ENCODE measurements at regions not wholly inside any gene's neighbourhood (a gene's known extent, or its start where the extent isn't known, plus 50 kb on each side); places are given as distances from the start of the nearest gene placed in this dataset.
"Not testable (repeated sequence)": the region's sequence is repeated elsewhere in the genome, so short reads cannot be mapped to it uniquely, and the experiment has no call there.

DNA sequence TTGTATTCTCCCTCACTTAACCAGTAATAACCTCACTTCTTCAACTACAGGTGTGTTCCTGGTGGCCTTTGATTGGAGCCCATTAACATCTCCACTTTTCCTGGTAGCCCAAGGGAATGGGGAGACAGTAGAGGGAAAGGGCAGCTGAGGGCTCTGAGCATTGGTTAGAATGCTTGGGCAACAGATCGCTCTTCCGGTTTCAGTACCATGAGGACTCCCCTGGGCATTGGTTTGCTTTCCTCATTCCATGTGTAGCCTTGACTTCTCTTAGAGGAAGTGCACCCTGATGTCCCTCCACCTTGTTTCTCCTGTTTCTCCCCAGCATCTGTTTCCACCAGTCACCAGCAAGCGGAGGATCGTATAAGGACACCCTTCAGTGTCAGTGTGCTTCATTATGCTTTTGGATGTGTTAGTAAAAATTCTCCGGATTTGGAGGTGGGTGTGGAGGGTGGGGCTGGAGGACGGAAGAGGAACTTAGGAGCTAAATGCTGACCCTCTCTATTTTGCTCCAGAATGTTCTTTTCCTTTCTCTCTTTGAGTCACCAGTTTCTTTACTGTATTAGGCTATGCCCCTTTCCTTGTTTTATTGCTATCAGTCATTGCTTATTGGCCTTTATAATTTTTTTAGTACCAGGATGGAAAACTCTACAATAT, 50.6 kb upstream of the ZNG1B start:
- not testable (repeated sequence) for DNase-seq (ENCODE audit: low read depth)

DNA sequence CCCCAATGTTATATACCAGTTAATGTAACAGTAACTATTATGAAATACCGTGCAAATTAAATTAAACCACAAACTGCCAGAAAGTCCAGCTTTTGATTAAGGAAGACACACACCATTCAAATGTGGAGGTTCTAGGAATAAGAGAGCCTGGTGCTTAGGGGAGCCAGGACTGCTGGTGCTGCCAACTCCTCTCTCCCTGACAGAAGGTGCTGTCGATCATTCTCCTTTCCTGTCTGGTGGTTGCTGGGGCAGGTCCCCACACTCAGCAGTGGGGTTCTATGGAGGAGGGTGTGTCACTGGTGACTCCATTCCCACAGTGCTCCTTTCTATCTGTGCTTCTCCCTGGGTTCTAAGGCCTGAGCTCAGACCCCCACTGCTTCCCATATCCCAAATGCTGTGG, 57.9 kb upstream of the ZNG1B start:
- not testable (repeated sequence) for DNase-seq (ENCODE audit: low read depth)

DNA sequence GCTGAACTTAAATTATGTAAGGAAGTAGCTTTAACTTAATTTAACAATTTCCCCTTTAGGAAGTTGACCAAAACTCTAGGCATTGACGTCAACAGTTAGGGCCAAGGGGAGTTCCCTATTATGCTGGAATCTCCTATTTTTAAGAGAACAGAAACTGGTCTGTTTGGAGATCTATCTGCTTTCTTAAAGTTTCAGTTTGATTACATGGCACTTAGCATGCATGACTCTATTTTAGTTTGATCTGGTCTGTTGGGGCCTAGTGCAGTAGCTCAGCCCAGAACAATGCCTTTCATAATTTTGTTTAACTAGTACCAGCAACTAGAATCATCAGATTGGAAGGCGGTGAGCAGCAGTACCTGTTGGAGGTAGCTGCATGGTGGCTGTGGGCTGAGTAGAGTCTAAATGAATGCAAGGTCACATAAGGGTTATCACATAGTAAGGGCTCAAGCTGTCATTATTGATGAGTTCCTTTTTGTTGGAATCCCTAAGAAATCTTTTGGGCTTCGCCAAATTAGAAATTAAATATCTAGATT, 60.5 kb upstream of the ZNG1B start:
- DNase-seq (ENCODE audit: low read depth), result no peak

DNA sequence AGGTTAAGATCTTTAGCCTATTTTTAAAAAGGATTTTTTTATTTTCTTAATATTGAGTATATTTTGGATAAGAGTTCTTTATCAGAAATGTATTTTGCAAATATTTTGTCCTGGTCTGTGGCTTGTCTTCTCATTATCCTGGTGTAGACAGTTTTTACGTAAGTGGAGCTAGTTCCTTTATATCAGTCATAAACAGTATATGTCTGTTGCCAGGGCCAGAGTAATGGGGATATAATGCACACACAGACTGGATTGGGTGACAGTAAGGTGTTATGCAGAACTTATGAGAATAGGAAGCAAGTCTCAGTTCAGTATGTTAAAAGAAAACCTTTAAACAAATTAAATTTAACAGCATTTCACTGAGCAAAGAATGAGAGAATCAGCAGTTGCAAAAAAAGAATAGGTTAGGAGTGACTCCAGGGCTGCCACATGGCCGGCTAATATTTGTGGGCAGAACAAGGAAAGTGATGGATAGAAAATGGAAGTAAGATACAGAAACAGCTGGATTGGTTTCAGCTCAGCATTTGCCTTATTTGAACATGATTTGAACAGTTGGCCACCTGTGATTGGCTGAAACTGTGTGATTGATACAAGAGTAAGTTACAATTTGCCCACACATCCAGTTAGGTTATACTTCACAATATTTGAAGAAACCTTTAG, 61.1 kb upstream of the ZNG1B start:
- DNase-seq (ENCODE audit: low read depth), result no peak

DNA sequence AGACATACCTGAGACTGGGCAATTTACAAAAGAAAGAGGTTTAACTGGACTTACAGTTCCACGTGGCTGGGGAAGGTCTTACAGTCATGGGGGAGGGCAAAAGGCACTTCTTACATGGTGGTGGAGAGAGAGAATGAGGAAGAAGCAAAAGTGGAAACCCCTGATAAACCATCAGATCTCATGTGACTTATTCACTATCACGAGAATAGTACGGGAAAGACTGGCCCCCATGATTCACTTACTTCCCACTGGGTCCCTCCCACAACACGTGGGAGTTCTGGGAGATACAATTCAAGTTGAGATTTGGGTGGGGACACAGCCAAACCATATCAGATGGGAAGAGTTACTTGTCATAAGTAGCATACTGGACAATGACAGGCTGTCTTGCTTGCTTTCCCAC, 62.6 kb upstream of the ZNG1B start:
- not testable (repeated sequence) for DNase-seq (ENCODE audit: low read depth)

DNA sequence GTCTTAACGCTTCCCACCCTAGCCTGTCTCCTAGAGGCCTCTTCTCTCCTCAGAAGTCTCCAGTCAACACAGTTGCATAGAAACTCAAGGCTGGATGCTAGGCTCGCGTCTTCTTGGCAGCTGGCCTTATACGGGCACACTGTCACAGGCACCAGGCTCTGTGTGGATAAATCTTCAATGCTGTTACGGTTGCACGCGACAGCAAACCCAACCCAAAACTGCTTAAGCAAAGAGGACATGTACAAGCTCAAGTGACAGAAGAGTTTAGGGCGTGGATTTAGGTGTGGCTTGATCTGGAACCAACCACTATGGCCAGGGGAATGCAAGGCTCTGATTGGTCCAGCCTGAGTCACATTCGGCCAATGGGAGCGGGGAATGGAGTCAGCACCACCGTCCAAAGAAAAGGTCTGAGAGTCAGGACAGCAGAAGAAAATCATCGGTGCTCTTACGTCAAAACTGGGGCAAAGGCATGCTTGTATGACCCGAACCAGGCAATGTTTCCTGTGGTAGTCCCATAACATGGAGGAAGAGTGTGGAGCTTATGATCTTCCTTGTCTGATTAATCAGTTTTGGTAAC, 65.1 kb upstream of the ZNG1B start:
- DNase-seq (ENCODE audit: low read depth), result not testable (repeated sequence)

DNA sequence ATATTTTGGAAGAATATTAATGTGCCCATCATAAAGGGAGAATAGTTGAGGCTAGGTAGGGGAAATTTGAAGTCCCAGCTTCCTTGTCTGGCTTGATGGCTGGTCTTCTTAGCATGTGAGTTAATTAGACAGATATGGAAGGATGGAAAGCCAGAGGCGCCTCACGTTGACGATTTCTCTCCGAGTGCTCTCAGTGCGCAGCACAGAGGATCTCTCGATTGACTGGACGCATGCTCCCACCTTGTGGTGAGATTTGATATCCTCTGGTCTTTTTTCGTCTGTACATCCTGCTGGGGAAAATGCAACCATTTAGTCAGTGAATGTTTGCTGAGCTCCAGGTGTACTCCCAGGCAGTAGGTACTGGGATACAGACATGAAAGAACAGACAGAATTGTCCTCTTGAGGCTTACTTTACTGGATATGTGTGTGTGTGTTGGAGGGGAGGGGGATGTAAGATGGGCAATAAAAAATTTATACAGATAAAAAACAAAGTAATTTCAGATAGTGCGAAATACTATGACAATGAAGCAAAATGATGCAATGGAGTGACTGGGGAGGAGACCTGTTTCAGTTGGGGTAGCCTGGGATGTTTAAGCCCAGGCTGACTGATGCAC, 66.9 kb upstream of the ZNG1B start:
- DNase-seq (ENCODE audit: low read depth), result peak; percentile 49

DNA sequence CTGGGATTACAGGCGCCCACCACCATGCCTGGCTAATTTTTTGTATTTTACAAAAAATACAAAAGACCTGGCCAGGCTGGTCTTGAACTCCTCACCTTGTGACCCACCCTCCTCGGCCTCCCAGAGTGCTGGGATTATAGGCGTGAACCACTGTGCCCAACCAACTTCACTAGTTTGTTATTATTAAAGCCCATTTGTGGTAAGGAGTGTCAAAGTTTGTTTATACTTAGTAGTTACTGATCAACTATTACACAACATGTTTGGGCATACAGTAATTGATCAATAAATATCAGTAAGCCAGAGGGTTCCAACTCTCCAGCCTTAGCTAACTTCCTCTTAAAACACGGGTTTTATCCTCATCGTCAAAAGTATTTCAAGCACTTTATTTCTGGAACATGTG, 67.5 kb upstream of the ZNG1B start:
- no peak for DNase-seq (ENCODE audit: low read depth)

DNA sequence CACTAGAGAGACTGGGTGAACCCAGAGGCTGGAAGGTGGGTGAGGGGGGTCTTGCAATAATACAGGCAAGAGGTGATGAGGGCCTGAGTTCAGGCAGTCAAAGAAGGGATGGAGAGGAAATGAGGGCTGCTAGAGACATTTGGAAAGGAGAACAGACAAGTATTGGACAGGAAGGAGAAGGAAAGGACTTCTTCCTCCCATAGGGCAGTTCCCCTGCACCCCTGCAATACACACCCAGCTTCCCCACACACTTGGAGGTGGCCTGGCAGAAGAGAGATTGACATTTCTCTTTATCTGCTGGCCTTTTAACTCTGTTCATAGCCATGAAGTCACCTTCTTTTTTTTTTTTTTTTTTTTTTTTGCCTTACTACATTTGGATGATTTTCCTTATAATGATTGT, 68.9 kb upstream of the ZNG1B start:
- DNase-seq (ENCODE audit: low read depth), result not testable (repeated sequence)

DNA sequence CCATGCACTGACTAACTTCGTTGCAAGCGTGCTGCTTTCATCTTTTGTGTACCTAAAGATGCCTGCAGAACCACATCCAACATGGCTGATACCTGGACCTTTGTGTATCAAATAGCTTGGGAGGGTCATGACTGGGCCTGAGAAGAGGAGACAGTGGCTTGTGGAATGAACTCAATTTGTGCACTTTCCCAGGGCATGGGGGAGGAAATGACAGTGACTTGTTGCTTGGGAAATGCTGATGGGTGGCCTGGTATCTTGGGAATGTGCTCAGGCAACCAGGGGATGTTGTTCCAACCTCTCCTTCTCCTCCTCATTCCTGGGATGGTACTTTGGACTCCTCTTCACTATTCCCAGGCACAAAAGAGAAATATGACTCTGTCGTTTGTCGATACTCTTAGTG, 70.7 kb upstream of the ZNG1B start:
- not testable (repeated sequence) for DNase-seq (ENCODE audit: low read depth)

DNA sequence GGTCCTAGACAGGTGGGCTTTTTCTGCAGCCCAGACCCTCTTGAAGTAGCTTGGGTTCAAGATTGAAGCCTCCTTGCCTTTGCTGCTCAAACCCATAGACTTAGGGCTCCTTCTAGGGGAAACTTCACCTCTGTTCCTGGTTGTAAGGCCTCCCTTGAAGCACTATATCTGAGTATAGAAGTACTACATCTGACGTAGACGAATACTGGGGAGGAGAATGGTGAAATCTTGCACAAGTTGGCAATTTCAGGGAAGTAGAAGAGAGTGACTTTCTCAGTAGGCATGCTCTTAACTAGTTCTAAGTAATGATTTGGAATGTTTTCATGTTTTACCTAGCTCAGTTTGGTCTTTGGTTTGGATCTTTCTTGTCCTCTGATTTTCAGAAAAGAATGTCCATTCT, 71.7 kb upstream of the ZNG1B start:
- not testable (repeated sequence) for DNase-seq (ENCODE audit: low read depth)

DNA sequence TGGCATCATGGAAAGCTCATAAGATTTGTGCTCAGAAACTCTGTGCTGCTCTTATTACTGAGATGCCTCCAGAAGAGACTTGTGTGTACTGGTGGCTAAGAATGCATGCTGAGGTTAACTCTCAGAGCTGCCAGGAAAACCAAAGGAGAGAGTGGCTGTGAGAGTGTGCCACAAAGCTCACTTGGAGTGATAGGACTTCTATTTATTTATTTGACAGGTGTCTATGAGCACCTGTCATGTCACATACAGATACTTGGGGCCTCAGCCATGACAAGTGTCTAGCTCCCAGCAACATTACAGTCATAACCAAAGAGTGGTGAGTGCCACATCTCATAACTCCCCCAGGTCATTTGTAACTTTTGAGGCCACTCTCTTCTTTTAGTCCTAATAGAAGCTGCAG, 72.2 kb upstream of the ZNG1B start:
- not testable (repeated sequence) for DNase-seq (ENCODE audit: low read depth)

DNA sequence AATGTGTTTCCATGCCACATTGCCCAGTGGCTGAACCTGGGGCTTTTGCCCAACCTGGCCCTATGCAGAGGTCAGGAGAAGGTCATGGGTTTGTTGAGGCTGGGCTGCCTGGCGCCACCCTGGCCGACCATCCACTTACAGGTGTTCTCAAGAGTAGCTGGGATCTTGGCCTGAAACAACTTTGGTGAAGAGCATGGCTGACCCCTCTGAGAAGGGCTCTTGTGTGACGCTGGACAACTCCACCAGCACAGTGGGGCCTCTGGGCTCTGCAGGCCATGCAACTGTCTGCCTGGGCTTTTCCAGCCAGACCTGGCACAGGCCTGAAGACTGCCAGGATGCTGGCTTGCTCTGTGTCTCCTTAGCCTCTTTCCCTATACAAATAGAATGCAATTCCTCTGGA, 76.4 kb upstream of the ZNG1B start:
- DNase-seq (ENCODE audit: low read depth), result no peak

DNA sequence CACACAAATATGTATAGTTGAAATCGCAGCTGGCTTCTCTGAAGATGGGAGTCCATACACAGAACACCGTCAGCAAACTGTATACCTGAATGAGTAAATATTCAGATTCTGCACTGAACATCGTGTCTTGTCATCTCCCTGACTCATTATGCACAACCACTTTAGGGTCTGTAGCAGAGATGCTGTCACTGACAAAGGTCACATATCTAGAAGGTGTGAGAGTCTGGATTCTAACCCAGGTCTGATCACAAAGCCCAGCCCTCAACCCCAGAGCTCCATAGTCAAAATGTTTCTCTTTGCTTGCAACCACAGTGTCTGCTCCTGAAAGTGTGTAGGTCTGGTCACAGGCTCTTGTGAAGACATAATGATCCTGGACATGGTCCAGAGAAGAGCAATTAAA, 78.3 kb upstream of the PAX8 start:
- peak; percentile 5 for DNase-seq (ENCODE audit: low read depth)

DNA sequence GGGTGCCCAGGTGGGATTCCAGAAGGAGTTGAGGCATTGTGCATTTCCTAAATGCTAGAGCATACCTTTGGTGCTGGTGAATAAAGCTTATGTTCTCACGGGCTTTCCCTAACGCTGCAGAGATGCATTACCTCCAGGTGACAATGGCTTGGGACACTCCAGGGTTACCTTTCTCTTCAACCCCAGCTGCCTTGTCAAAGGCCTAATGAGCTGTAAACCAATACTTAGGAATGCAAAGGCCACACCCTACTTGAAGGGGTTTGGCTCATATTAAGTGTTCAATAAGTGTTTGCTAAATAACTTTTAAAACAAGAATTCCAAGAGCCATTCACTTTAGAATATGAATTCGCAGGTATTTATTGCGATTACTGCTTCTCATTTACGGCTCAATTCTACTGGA, 77.6 kb upstream of the PAX8 start:
- DNase-seq (ENCODE audit: low read depth), result not testable (repeated sequence)

DNA sequence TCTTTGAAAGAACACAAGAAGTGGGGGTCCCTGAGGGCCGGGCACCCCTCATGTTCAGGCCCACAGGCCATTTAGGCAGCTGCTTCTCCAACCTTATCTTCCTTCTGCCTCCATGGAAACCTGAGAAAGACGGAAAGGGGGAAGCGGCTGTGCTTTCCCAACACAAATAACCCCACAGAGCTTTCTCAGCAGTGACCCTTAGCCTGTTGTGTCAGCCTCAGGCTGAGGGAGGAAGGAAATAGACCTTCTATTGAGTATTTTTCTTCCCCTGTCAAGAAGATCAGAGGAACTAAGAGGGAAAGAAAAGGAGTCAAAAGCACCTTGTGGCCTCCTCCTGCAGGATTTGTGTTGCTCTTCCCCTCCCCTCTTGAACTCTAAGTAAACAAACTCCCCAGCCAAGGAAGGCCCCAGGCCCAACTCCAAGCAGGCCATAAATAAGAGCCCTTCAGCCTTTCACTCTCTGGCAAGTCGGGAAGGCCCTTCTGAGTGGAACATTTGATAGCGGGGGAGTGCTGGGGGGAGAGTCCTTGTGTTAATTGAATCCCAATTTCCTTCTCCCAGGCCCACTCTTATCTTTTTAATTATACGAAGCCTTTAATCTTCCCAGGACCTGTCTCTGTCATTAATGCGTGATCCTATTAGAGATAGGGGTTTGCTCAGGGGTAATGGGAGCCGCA, 76.8 kb upstream of the PAX8 start:
- DNase-seq (ENCODE audit: low read depth), result not testable (repeated sequence)

DNA sequence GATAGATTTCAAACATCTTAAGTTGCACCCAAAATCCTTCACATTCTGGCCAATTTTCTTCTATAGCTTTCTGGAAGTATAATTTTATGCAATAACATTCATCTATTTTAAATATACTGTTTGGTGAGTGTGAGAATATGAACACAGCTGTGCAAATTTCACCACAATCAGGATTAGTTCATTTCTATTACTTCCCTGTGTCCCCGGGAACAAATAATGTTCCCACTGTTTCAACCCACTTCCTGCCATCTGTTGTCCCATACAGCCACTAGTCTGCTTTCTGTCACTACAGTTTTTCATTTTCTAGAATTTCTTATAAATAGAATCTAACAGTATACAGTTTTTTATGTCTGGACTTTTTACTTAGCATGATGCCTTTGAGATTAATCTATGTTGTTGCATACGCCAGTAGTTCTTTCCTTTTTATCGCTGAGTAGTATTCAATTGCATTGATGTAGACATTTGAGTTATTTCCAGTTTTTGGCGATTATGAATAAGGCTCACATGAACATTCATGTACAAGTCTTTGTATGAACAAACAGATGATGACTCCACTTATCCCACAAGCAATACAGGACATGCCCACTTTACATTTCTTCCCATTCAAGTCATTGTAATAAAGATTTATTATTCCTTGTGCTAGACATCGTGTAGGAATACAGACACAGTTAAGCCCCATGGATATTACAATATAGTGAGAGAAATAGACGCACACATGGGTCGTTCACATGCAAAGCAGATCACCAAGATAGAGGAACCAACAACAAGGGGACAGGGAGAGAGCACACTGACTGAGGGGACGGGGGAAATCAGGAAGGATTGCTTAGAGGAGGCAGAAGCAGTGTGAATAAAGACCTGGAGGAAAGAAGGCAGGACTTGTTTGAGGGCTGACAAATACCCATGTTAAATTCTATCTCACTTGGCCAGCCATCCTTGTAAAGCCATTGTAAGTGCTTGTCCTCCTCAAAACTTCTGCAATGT, 72.9 kb upstream of the PAX8 start:
- no peak for DNase-seq (ENCODE audit: low read depth)

DNA sequence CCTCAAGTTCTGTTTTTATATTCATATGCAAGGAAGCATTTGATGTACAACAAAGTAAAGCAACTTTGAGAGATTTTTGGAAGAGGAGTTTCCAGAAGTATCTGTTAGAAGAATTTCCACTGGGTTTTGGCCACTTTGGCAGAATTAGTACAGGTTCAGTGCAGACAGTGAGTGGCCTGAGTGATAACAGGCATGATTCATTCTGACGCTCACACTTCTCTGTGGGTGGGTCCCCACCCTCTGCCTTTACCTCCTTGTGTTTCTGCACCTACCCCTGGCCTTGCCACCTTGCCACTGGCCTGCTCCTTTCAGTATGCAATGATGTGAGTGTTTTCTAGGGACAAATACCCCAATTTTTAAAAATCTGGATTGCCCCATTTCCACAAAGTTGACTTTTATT, 65.1 kb upstream of the PAX8 start:
- DNase-seq (ENCODE audit: low read depth), result not testable (repeated sequence)

DNA sequence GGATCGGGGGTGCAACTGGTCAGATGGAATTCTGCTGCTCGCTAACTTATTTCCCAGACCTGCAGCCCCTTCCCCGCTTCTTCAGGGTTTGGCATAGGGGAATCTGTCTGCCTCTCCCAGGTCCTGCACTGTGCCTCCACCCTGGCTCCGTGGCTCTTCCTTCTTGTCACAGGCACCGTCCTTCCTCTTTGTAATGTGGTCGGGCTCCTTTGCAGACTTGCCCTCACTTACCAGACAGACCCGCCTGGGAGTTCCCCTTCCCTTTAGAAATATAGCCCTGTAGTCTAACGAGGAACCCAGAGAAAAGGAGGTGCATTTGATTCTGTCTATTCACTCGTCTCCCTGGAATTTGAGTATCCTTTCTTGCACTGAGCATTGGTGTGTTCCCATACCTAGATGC, 63.9 kb upstream of the PAX8 start:
- DNase-seq (ENCODE audit: low read depth), result no peak

DNA sequence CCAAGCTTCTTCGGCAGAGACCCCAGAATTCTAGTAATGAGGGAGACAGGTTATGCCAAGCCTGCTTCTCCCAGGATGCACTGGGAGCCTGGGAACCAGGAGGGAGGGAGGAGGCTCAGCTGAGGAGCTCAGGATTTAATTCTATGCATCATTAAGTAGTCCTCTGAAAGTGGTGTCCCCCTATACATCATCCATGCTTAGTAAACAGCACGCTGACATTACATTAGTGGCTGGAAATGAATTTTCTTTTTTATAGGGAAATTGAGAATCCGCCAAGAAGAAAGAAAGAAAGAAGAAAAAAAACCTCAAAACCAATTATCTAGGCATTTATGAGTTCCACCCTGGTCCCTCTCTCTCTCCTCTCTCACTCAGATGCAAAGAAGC, 63.1 kb upstream of the PAX8 start:
- not testable (repeated sequence) for DNase-seq (ENCODE audit: low read depth)

DNA sequence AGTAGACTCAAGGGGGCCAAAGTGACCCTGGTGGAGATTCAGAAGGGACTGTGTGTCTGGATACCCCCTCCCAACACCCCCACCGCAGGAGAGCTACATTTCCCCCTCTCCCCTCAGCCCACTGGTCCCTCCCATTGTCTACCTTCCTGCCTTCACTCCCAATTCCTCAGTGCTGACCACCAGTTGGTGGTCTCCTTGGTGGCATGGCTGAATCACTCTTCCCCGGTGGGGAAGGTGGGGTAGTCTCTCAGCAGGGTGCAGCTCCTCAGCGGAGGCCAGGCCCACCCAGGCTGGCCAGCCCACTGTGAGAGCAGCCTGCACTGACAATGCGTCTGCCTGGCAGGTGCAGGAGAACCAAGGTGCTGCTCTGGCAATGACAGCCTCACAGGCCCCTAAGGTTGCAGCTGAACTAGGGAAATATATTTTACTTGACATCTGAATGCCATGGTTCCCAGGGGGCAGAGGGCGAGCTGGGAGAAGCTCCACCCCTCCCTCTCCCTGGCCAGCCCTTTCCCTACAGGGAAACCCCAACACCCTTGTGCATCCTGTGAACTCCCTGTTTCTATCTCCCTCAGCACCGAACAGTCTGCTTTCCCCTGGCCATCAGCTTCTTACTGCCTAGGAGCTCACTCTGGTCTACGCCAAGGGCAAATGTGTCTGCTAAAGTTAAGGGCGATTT, 62.6 kb upstream of the PAX8 start:
- no peak for DNase-seq (ENCODE audit: low read depth)
